ENCODE measurements at regions not wholly inside any gene's neighbourhood (a gene's known extent, or its start where the extent isn't known, plus 50 kb on each side); places are given as distances from the start of the nearest gene placed in this dataset.

- Histone ChIP-seq H4K5ac (ENCODE audit: insufficient read length, low read depth, low read length) (no peak overlapping the region), H2BK5ac (ENCODE audit: low read depth, low read length) (no peak overlapping the region), H2AFZ (ENCODE audit: low read length) (peak overlapping the region; percentile 88; the same call in 1 of the 2 replicates), H3K23ac (ENCODE audit: insufficient read length) (no peak overlapping the region), H3K14ac (ENCODE audit: insufficient read length) (no peak overlapping the region), H3K36me3 (ENCODE audit: control insufficient read depth in 2 of 4, insufficient read depth in 4 of 4, low read length in 3 of 4) (no peaks in the 10 kb centered on the region), H3K4me3 (ENCODE audit: extremely low read depth in 1 of 4, insufficient read depth in 2 of 4, low read depth in 3 of 4, low read length in 4 of 4) (no peak overlapping the region), H3K27me3 (replicated peaks in 1 of 4; ENCODE audit: control insufficient read depth in 3 of 4, extremely low read depth in 1 of 4, insufficient read depth in 3 of 4, low read length in 3 of 4) (no peaks in the 10 kb centered on the region), H2AK5ac (ENCODE audit: low read depth, low read length) (no peak overlapping the region), H3K9me3 (ENCODE audit: insufficient read depth in 2 of 2, low read depth in 1 of 2, low read length in 1 of 2) (no peaks in the 10 kb centered on the region; a peak in 1 of 4 replicates), H2BK12ac (ENCODE audit: low read depth, low read length) (no peak overlapping the region), H3K9ac (replicated peaks in 1 of 4; ENCODE audit: extremely low read depth in 1 of 4, low read depth in 3 of 4, low read length in 3 of 4) (no peak overlapping the region), H3K18ac (ENCODE audit: extremely low read depth, low read length) (no peak overlapping the region), H3K4me2 (ENCODE audit: insufficient read depth in 1 of 2, low read depth in 2 of 2, low read length in 2 of 2) (no peak overlapping the region), H2BK15ac (ENCODE audit: low read length) (no peak overlapping the region), H2BK20ac (ENCODE audit: low read length) (no peak overlapping the region), H4K20me1 (replicated peaks in 1 of 2; ENCODE audit: control insufficient read depth in 1 of 2, insufficient read depth in 2 of 2, low read length in 2 of 2) (no peaks in the 10 kb centered on the region), H2BK120ac (replicated peaks; ENCODE audit: low read depth, low read length) (no peak overlapping the region), H3K79me2 (ENCODE audit: control insufficient read depth in 1 of 2, insufficient read depth in 2 of 2, low read length in 2 of 2) (no peaks in the 10 kb centered on the region), H4K8ac (ENCODE audit: extremely low read depth, insufficient read depth, low read length) (no peak overlapping the region), H3K27ac (ENCODE audit: low read depth, low read length) (no peak overlapping the region), H3K23me2 (ENCODE audit: low read depth, low read length) (no peaks in the 10 kb centered on the region), H3K4me1 (replicated peaks in 1 of 4; ENCODE audit: control insufficient read depth in 3 of 4, insufficient read depth in 4 of 4, low read length in 3 of 4) (peaks cover 0 to 4% (median 3%) of the 10 kb centered on the region in 4 experiments; a peak in 3 of 7 replicates), H3K56ac (replicated peaks; ENCODE audit: insufficient read length, low read depth, low read length) (no peak overlapping the region), H4K91ac (replicated peaks; ENCODE audit: insufficient read length, low read length) (no peak overlapping the region), H3K79me1 (ENCODE audit: low read depth, low read length) (no peaks in the 10 kb centered on the region), H3K4ac (replicated peaks; ENCODE audit: insufficient read length, low read depth, low read length) (no peak overlapping the region)
- FAIRE-seq, result no peak
- ChIA-PET POLR2A (ENCODE audit: partially characterized antibody) (no interaction called here), CTCF (ENCODE audit: partially characterized antibody) (interaction anchor here (2.2 kb wide), 1 partner anchor 10 kb away, joined by 8 read pairs; no protein-coding TSS in a partner anchor)
- DNase-seq (ENCODE audit: low read depth in 1 of 2, low spot score in 2 of 2), result no peak
- 87% methylated on average over 1 of the region's 1 CpG; no CpG with 5 or more reads in 1 of the 2 experiments for WGBS, 2 experiments (ENCODE audit: extremely low coverage in 1 of 2, insufficient coverage in 1 of 2, insufficient read length in 1 of 2, insufficient replicate concordance in 2 of 2, low coverage in 1 of 2, low lambda C conversion rate in 2 of 2, missing lambda C conversion rate in 1 of 2)
- TF ChIP-seq EP300 (IDR thresholded peaks at IDR 0.05; ENCODE audit: borderline replicate concordance in 1 of 2, low read depth in 2 of 2, low read length in 2 of 2) (no peak), JUN (IDR thresholded peaks at IDR 0.05; ENCODE audit: low read depth, low read length) (no peak), EGR1 (IDR thresholded peaks at IDR 0.05; ENCODE audit: borderline replicate concordance, low read depth, low read length) (no peak), CTBP2 (IDR thresholded peaks at IDR 0.05; ENCODE audit: borderline replicate concordance, insufficient read depth, insufficient read length, low read length) (no peak), RBBP5 (IDR thresholded peaks at IDR 0.05; ENCODE audit: borderline replicate concordance, low read depth, low read length) (no peak), KDM5A (IDR thresholded peaks at IDR 0.05; ENCODE audit: low read length) (no peak), CHD1 (IDR thresholded peaks at IDR 0.05; ENCODE audit: low read depth, low read length) (no peak), ATF2 (IDR thresholded peaks at IDR 0.05; ENCODE audit: low read length) (no peak), GTF2F1 (IDR thresholded peaks at IDR 0.05; ENCODE audit: borderline replicate concordance, low read depth, low read length) (no peak), RFX5 (IDR thresholded peaks at IDR 0.05; ENCODE audit: borderline replicate concordance, low read depth, low read length) (no peak), KDM1A (IDR thresholded peaks at IDR 0.05; ENCODE audit: borderline replicate concordance, low read length) (no peak), TAF1 (IDR thresholded peaks at IDR 0.05; ENCODE audit: low read depth, low read length) (no peak), PHF8 (conservative IDR thresholded peaks at IDR 0.05; ENCODE audit: low read depth, low read length) (no peak)
Measured at GRCh38 chr4:65018313-65018712, 609.1 kb upstream of the TECRL start.
